IMR-90 (cell line): ENCODE measurements at regions not wholly inside any gene's neighbourhood (a gene's known extent, or its start where the extent isn't known, plus 50 kb on each side); places are given as distances from the start of the nearest gene placed in this dataset.

Source experiments
- CEBPB ChIP-seq: IDR thresholded peaks from 2 replicates; pipeline ENCODE4 v1.6.1; 2012; ENCODE audit warnings: low read depth, low read length, improper control_type of control experiment
- MAFK ChIP-seq: IDR thresholded peaks from 2 replicates; pipeline ENCODE4 v1.6.1; 2012; ENCODE audit warnings: low read depth, low read length, improper control_type of control experiment
- MXI1 ChIP-seq: IDR thresholded peaks from 2 replicates; pipeline ENCODE4 v1.6.1; 2012; ENCODE audit warnings: low read depth, mild to moderate bottlenecking, low read length, moderate library complexity, borderline replicate concordance
- POLR2A ChIP-seq: IDR thresholded peaks from 2 replicates; pipeline ENCODE4 v1.6.1; 2012; ENCODE audit warnings: mild to moderate bottlenecking, low read depth, low read length
- TF ChIP-seq, protein P1 (sequence below): conservative IDR thresholded peaks from 2 replicates; pipeline ENCODE4 v1.5.1; 2012; ENCODE audit warnings: mild to moderate bottlenecking, low read depth, low read length, improper control_type of control experiment

DNA sequence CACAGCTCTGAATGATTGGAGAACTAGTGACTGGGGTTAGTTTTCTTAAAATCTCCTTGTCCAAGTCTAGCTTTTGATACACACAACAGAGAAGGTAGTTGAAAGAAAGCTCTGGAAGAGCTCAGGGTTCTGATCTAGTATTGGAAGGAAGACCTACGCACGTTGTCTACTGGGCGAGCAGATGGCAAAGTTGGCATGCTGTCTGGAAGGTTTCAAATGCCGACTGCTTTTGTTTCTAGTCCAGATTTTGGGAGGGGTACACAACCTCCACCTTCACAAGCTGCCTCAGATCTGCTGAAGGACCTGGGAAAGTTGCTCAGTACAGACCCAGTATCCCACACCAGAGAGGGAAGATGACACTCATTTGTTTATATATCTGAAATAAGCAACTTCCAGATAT lies 507.3 kb downstream of the RNF144A start:
- TF ChIP-seq, protein P1, sequence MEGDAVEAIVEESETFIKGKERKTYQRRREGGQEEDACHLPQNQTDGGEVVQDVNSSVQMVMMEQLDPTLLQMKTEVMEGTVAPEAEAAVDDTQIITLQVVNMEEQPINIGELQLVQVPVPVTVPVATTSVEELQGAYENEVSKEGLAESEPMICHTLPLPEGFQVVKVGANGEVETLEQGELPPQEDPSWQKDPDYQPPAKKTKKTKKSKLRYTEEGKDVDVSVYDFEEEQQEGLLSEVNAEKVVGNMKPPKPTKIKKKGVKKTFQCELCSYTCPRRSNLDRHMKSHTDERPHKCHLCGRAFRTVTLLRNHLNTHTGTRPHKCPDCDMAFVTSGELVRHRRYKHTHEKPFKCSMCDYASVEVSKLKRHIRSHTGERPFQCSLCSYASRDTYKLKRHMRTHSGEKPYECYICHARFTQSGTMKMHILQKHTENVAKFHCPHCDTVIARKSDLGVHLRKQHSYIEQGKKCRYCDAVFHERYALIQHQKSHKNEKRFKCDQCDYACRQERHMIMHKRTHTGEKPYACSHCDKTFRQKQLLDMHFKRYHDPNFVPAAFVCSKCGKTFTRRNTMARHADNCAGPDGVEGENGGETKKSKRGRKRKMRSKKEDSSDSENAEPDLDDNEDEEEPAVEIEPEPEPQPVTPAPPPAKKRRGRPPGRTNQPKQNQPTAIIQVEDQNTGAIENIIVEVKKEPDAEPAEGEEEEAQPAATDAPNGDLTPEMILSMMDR, result no peak
- TF ChIP-seq CEBPB (no peak), POLR2A (no peak), MXI1 (no peak), MAFK (no peak)
